NCI-H226 (cell line): ENCODE measurements at regions not wholly inside any gene's neighbourhood (a gene's known extent, or its start where the extent isn't known, plus 50 kb on each side); places are given as distances from the start of the nearest gene placed in this dataset.

Experiments
- DNase-seq: peaks from one replicate; pipeline ENCODE4 v3.0.0-alpha.2; 2015

DNA sequence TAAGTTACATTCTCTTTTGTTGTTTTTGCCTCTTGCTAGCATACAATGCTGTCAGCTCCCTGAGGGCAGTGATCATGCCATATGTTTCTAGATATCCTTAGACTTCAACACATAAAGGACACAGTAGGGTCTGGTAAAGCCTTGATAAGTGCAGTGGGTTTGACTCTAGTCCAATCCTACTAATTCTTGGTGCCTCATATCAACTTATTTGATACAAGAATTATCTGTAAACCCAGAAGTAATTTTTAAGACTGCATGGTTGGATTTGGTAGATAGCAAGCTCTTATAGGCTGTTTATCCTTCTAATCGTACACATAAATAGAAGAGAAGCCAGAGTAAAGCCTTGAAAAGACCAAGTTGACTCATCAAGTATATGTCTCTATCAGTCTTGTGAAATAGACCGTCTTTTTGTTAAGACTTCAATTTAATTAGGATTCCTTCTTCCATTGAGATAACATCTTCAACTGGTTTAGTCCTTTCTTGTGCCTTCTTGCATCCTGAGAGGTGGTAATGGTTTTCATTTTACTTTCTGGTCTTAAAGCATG is 265.6 kb upstream of the CDIN1 start:
- DNase-seq: no peak

DNA sequence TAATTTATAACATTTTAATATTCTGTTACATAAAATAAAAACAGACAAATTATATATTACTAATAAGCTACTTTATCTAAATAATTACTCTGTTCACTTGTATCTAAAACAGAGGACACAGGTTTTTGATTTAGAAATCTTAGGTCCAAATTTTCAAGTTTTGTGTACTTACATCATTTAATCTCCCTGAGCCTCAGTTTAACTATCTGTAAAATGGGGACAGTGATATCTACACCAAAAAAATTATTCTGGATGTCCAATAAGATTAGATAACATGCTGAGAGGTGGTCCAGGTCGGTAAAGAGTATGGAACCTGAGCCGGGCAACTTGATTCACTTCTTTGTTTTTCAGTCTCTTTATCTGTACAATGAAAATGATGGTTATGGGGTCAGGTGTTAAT is 263.8 kb upstream of the CDIN1 start:
- no peak for DNase-seq

DNA sequence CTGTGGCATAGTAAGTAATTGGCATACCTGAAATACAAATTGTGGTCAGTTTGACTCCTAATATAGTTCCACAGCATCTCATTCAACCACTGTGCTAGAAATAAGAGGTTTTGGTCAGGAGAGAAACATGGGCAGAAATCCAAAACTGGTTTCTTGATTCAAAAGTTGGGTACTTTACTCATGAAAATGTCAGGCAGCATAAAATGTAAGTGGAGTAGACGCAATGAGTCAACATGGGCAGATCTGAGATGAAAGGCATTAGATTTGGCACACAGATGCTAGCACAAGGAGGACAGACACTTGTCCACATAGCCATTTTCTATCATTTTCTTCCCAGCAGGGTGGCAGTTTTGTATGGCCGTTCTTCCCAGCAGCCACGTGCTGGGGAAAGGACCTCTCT is 255.8 kb upstream of the CDIN1 start:
- DNase-seq: no peak

- no peak for DNase-seq
Observed at GRCh38 chr15:36325206-36325605, 254.2 kb upstream of the CDIN1 start.

DNA sequence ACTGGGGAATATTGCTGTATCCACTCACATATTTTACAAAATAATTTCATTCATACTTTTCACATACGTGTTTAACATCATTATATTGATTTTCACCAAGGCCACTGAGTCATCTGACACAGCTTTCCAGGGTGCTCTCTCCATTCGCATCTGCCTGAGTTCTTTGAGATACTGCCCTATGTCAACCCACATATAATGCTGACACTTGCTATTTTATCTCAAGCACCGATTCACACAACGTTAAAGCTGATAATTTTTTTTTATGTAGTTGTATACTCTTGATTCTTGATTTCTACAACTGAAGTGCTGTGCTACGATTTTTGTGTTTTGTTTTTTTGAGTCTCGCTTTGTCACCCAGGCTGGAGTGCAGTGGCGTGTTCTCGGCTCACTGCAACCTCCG is 249.8 kb upstream of the CDIN1 start:
- no peak for DNase-seq

- no peak for DNase-seq
Observed at GRCh38 chr15:36330598-36330997, 248.8 kb upstream of the CDIN1 start.

DNA sequence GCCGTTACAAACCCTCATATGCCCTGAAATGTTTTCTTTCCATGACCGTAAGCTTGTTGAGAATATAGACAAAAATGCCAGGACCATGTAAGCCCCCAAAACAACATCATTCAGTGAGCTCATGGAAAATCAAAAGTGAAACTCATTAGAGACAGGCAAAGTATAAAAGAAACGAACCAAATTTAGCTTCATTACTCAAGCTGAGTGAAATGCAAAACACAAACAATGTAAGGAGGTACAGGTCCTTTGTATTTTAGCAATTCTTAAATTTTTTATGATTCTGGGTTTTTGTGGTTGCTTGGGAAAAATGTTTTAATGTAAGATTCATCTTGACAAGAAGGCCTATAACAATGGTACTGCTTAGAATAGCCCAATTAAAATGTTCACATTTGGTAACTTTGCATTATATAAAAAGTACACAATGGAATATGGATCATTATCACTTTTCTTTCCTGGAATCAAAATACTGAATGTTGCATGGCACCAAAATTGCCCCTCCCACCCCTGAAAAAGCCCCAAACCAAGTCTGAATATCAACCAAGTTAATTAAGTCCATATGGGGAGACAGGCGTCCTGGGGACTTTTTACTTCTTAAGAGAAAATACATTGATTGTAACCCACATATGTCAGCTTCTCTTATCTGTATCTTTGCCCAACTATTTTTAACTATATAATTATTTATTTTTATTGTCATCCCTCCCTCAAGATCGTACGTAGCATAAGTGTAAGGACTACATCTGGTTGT is 247.7 kb upstream of the CDIN1 start:
- no peak for DNase-seq

DNA sequence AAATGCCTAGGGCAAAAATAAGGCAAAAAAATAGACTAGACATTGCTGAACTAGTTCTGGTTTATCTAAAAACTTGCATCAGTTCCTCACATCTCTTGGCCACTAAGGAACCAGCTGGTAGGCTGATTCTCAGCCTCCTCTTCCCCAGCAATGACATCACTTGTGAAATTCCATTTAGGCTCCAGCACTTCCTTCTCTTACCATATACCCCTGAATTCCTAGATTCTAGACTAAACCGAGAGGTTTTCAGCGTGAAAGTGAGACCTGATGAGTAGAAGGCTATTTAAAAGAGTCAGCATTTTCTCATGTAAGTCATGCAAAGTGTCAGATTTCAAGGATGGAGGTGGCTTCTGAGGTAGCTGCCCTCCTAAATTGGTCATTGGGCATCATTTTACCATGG is 247.1 kb upstream of the CDIN1 start:
- DNase-seq: no peak

DNA sequence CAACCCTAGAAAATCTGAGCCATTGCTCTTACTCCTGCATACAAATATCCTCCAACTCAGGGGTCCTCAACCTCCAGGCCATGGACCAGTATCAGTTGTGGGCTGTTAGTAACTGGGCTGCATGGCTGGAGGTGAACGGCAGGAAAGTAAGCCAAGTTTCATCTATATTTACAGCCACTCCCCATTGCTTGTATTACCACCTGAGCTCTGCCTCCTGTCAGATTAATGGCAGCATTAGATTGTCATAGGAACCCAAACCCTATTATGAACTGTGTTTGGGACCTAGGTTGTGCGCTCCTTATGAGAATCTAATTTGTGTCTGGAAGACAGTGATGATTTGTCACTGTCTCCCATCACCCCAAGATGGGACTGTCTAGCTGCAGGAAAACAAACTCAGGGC is 246.5 kb upstream of the CDIN1 start:
- DNase-seq: no peak

- peak; percentile 87 for DNase-seq
Observed at GRCh38 chr15:36334059-36334458, 245.4 kb upstream of the CDIN1 start.

- DNase-seq: no peak
Observed at GRCh38 chr15:36335224-36335623, 244.2 kb upstream of the CDIN1 start.

GRCh38 chr15:36335659-36336058 is 243.8 kb upstream of the CDIN1 start:
- DNase-seq: no peak

DNA sequence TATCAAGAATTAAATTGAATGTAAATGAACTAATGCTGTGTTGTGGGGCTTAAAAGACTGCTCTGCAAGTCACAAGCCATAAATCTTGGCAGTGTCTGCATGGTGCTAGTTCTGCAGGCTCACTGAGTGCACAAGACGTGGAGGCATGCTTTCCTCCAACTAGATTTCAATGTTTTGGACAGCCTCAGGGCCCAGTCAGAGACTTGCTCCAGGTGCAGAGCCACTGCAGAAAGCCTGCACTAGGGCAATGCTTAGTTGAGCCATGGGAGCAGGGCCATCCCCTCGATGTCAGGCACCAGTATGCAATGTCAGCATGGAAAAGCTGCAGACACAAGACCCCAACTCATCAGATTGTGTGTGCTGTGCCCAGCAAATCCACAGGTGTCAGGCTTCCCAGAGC is 234.5 kb upstream of the CDIN1 start:
- no peak for DNase-seq

- no peak for DNase-seq
Observed at GRCh38 chr15:36347272-36347858, 232.1 kb upstream of the CDIN1 start.

DNA sequence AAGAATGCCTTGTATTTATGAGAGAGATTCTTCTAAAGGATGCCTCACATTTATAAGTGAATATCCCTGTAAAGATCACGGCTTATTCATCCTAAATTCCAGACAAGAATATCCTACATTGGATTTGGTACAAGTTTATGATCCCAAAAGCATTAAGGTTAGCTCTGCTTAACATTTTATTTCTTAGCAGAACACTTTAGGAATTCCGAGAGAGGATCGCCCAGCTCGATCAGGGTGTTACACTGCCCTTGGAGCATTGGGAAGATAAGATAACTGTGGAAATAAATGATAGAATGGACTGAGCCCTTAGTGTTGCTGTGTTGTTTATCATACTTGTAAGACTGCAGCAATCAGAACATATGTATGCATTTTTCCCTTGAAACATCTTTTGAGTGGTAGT is 223.0 kb upstream of the CDIN1 start:
- DNase-seq: no peak

DNA sequence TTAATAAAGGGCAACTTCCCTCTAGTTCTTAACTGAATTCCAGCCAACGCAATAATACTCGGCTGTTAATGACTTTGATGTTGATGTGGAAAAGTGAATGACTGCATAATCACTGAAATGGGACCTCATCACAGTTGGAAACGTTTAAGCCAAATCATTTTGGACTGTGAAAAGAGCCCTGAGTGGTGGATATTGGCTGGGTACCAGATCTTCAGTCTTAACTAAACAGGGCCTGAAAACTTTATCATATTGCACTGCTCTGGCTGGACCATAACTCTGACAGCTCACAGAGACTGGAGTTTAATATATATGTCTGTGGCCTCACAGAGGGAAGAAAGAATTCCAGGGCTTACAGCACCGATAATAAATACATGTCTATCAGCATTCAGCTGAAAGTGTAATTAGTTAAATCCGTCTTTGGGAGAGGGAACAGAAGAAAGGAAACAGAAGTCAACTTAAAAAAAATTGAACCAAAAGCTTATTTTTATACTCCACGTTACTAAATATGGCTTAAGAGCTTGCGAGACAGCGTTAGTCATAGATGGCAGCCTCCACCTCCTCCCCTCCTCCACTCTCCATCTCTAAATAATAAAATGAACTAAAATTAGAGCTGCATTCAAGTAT is 222.3 kb upstream of the CDIN1 start:
- peak; percentile 56 for DNase-seq

- peak; percentile 69 for DNase-seq
Observed at GRCh38 chr15:36358094-36358493, 221.3 kb upstream of the CDIN1 start.

- no peak for DNase-seq
Observed at GRCh38 chr15:36358523-36358922, 220.9 kb upstream of the CDIN1 start.

DNA sequence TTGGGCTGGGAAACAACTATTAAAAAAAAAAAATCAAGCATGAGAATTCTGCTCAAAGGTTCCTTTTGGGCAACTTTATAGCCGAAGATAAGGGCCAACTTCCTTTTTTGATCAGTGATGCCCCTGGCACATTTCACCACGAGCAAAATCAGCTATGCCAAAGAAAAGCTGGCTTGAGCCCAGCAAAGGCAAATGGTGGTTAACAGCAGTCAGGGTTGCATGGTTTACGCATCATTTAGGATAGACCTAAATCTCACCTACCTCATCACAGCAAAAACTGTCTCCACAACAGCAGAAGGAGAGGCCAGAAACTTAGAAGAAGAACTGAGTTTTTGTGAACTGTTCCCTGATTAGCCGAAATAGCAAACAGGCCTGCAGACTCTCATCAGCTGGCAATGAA is 220.1 kb upstream of the CDIN1 start:
- no peak for DNase-seq

DNA sequence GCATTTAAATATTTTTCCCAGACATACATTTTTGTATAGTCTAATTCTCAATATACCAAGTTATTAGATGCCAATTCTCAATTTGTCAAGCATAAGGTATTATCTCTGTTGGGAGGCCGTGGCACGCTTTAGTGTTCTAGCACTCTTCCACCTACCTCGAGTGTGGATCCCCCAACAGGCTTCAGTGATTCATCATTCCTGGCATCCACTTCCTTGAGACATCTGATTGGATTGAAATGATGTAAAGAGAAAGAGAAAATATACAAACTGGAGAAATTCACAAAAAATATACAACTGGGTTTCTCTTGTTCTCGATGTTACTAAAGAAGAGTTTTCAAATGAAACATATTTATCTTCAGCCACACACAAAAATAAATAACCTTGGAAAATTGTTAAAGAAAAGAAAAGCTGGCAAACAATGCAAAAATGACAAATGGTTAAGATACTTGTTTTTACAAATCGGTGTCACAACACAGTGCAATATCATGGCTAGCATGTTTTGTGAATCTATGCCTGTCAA is 218.0 kb upstream of the CDIN1 start:
- peak; percentile 67 for DNase-seq

DNA sequence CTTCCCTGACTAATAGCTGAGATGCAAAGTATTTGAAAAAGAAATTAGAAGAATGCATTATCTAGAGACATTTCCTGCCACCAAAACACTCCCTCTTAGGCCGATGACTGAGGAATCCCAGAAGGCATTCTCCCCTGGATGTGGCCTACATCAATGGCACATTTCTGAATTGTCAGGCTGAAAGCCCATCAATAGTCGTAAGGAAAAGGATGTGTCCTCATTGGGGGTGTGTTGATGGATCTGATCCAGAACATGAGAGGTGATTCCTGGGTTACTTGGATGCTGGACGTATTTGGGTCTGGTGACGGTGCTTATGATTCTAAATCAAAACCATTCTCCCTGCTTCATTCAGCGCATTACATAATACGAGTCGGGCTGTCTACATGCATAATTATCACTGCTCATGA is 216.9 kb upstream of the CDIN1 start:
- peak; percentile 79 for DNase-seq

- peak; percentile 26 for DNase-seq
Observed at GRCh38 chr15:36363335-36363734, 216.1 kb upstream of the CDIN1 start.

DNA sequence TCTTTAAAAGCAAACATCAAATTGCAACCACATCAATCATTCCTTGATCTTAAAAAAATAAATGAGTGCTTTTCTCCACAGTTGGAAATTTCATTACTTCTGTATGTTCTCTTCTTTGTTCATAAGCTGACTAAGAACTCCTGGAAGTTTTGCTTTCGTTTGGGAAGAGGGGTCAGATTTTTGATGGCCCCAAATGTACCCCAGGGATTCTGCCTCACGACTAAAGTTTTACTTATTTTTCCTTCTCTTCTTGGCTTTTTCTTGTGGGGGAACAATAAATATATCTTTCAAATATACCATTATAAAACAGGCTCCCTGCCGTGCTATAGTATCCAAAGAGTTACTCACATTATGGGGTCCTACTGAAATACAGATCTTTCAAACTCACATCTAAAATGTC is 215.0 kb upstream of the CDIN1 start:
- no peak for DNase-seq

DNA sequence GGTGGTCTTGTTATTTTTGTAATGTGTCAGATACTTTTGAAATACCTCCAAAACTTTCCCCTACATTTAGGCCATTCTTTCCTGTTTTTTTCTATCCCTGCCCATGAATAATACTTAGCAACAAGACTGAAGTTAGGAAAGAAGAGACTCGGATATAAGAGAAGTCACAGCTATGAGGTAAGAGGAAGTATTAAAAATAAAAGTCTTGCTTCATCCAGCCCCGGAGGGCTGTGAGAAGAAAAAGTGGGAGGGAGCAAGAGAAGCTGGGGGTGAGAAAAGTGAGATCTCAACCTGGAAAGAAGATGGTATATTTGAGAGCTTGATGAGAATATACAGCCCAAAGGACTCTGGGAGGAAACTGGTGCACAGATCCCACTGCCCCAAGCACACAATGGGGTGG is 213.5 kb upstream of the CDIN1 start:
- DNase-seq: no peak
